Activated naive CD8-positive, alpha-beta T cell treated with anti-CD3 and anti-CD28 coated beads, Interleukin-2, amount 10 ng/mL, durations not matched to agents 7 days and 5 days (primary cell): ENCODE measurements at regions not wholly inside any gene's neighbourhood (a gene's known extent, or its start where the extent isn't known, plus 50 kb on each side); places are given as distances from the start of the nearest gene placed in this dataset.
"Not testable (repeated sequence)": the region's sequence is repeated elsewhere in the genome, so short reads cannot be mapped to it uniquely, and the experiment has no call there.

Experiments used
- ATAC-seq: fragments of 150-1000 bp; cut with Tn5 transposase; one replicate; pipeline ENCODE4 v1.10.0; 2021; ENCODE audit warnings: low read depth, moderate library complexity
- POLR2A ChIA-PET: fragments of 350-600 bp; sonication (Branson Sonifier 250); formaldehyde crosslinking; loops from one replicate; lab custom pipeline; 2021; ENCODE audit warnings: antibody characterized with exemption; lab: Charles Lee
- DNase-seq: peaks from one replicate; pipeline ENCODE4 v3.0.0; 2021
- H3K27ac Mint-ChIP-seq: one replicate; pipeline ENCODE4 v1.8.0; 2022; ENCODE audit warnings: mild to moderate bottlenecking, mixed read lengths
- H3K27me3 Mint-ChIP-seq: one replicate; pipeline ENCODE4 v1.8.0; 2022; ENCODE audit warnings: mild to moderate bottlenecking, moderate library complexity, mixed read lengths
- H3K36me3 Mint-ChIP-seq: one replicate; pipeline ENCODE4 v1.8.0; 2021; ENCODE audit warnings: mild to moderate bottlenecking, mixed read lengths
- H3K4me1 Mint-ChIP-seq: one replicate; pipeline ENCODE4 v1.8.0; 2021; ENCODE audit warnings: mixed read lengths
- H3K4me3 Mint-ChIP-seq: one replicate; pipeline ENCODE4 v1.8.0; 2022; ENCODE audit warnings: mild to moderate bottlenecking, moderate library complexity, mixed read lengths
- H3K9me3 Mint-ChIP-seq: one replicate; pipeline ENCODE4 v1.8.0; 2021; ENCODE audit warnings: mixed read lengths

GRCh38 chr20:53644108-53644507 is 50.5 kb upstream of the ZNF217 start:
- H3K9me3 Mint-ChIP-seq, DNase-seq, H3K27me3 Mint-ChIP-seq, H3K4me3 Mint-ChIP-seq, ATAC-seq, H3K36me3 Mint-ChIP-seq: not testable (repeated sequence)
- POLR2A ChIA-PET: interaction anchor here (1.0 to 2.1 kb wide), 3 partner anchors 9 to 63 kb away, joined by 3 to 31 read pairs (median 16); partner anchors contain the start of gene ZNF217
- H3K4me1 Mint-ChIP-seq: peaks cover 41% of the 10 kb centered on the region
- peak overlapping the region; percentile 38 for H3K27ac Mint-ChIP-seq
